DOHH2 (cell line): ENCODE measurements at regions not wholly inside any gene's neighbourhood (a gene's known extent, or its start where the extent isn't known, plus 50 kb on each side); places are given as distances from the start of the nearest gene placed in this dataset.

Experiments
- CTCF ChIP-seq: fragments of 200-600 bp; sonication (generic); IDR thresholded peaks from one replicate; pipeline ENCODE4 v1.5.1; 2014; ENCODE audit warnings: antibody characterized with exemption, mild to moderate bottlenecking, low read depth, low read length; ENCODE audit not compliant: poor library complexity, severe bottlenecking
- EZH2phosphoT487 ChIP-seq: fragments of 200-600 bp; sonication (generic); IDR thresholded peaks from 2 replicates; pipeline ENCODE4 v1.6.1; 2017; ENCODE audit warnings: borderline replicate concordance, mild to moderate bottlenecking, antibody characterized with exemption, low read length, moderate library complexity, mixed read lengths

- TF ChIP-seq CTCF: no peak
- no peak for TF ChIP-seq EZH2phosphoT487
Observed at GRCh38 chr10:62742536-62743061, 61.9 kb upstream of the ADO start.
